NT2/D1 (cell line): ENCODE measurements at regions not wholly inside any gene's neighbourhood (a gene's known extent, or its start where the extent isn't known, plus 50 kb on each side); places are given as distances from the start of the nearest gene placed in this dataset.

Experiments used
- DNase-seq: peaks from one replicate; pipeline ENCODE4 v3.0.0-alpha.2; 2011; ENCODE audit warnings: low read depth, low spot score
- H3K27me3 ChIP-seq: 2 replicates; pipeline ENCODE4 v1.6.0; 2011; ENCODE audit warnings: mild to moderate bottlenecking; ENCODE audit not compliant: insufficient read length, insufficient read depth
- H3K36me3 ChIP-seq: 2 replicates; pipeline ENCODE4 v1.6.1; 2011; ENCODE audit warnings: mild to moderate bottlenecking, low read length, mixed read lengths; ENCODE audit not compliant: insufficient read depth, insufficient read length
- H3K4me1 ChIP-seq: 2 replicates; pipeline ENCODE4 v1.5.1; 2011; ENCODE audit not compliant: insufficient read depth, insufficient read length
- H3K4me3 ChIP-seq: 2 replicates; pipeline ENCODE4 v1.5.1; 2011; ENCODE audit warnings: low read depth; ENCODE audit not compliant: insufficient read length
- H3K9ac ChIP-seq: 2 replicates; pipeline ENCODE4 v1.6.0; 2011; ENCODE audit warnings: low read depth; ENCODE audit not compliant: insufficient read length
- H3K9me3 ChIP-seq: 2 replicates; pipeline ENCODE4 v1.5.1; 2011; ENCODE audit warnings: mild to moderate bottlenecking, low read length; ENCODE audit not compliant: insufficient read depth
- SUZ12 ChIP-seq: IDR thresholded peaks from 2 replicates; pipeline ENCODE4 v1.6.1; 2011; ENCODE audit not compliant: insufficient read length, insufficient read depth; ENCODE audit errors: extremely low read depth
- YY1 ChIP-seq: IDR thresholded peaks from 2 replicates; pipeline ENCODE4 v1.6.1; 2011; ENCODE audit not compliant: insufficient read length, insufficient read depth
- ZNF274 ChIP-seq: IDR thresholded peaks from 2 replicates; pipeline ENCODE4 v1.6.1; 2011; ENCODE audit warnings: mild to moderate bottlenecking, low read depth, low read length

DNA sequence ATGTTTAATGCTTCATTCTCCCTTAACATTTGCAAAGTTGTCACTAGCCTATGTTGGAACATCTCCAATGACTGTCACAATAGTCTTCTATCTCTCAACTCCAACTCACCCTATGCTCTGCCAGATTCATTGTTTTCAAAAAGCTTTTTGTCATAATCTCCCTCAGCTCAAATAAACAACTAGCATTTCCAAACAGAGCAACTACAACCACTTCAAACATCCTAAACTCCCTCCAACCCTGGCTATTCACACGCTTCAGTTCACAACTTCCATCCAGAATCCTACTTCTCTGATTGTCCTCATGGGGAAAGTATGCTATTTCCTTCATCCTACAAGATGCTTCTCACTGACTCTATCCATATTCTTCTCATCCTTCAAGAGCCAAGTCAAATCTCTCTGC lies 139.2 kb upstream of the VRK2 start:
- no peak overlapping the region for H3K4me3 ChIP-seq
- DNase-seq = no peak
- H3K36me3 ChIP-seq = no peaks in the 10 kb centered on the region
- no peaks in the 10 kb centered on the region for H3K27me3 ChIP-seq
- no peaks in the 10 kb centered on the region for H3K4me1 ChIP-seq
- TF ChIP-seq YY1 (no peak), ZNF274 (no peak), SUZ12 (no peak)
- no peaks in the 10 kb centered on the region for H3K9me3 ChIP-seq
- no peak overlapping the region for H3K9ac ChIP-seq

DNA sequence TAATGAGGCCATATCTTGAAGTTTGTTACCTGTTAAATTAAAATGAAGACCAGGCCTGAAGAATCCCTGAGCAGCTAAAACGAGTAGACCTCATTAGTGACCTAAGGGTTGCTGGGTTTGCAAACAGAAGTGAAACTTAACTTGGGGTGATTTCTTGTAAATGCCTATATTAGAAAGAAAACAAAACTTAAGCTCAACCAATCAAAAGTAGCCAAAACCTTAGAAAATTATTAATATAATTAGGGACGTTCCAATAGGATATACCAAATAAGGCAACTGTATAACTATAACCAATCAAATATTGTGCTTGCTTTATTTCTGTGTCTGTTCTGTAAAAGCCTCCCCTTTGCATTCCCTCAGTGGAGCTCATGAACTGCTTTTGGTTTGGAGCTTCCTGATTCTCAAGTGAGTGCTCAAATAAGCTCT lies 137.9 kb upstream of the VRK2 start:
- TF ChIP-seq YY1 = no peak
- no peaks in the 10 kb centered on the region for H3K9me3 ChIP-seq
- no peaks in the 10 kb centered on the region for H3K36me3 ChIP-seq
- no peaks in the 10 kb centered on the region for H3K4me1 ChIP-seq
- H3K4me3 ChIP-seq = no peak overlapping the region
- no peak overlapping the region for H3K9ac ChIP-seq
- no peak for DNase-seq
- H3K27me3 ChIP-seq = no peaks in the 10 kb centered on the region

DNA sequence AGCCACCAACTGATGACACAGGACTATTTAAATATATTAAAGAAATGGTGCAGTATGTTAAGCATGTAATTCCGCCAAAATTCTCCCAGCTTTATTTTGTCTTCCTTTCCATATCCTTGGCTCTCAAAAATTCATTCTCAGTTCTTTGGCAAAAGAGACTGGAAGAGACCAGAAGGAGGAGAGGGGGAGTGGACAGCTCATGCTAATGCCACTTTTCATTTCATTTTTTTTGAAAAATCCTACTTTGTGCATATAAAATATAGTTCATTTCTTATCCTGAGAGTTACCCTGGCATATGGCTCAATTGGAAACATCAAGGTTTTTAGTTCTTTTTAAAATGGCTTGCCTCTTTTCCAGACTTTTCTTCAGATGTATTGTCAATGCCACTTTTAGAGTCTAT lies 128.5 kb upstream of the VRK2 start:
- Histone ChIP-seq H3K4me1 (no peaks in the 10 kb centered on the region), H3K4me3 (no peak overlapping the region), H3K36me3 (no peaks in the 10 kb centered on the region), H3K9me3 (no peaks in the 10 kb centered on the region), H3K27me3 (no peaks in the 10 kb centered on the region), H3K9ac (no peak overlapping the region)
- no peak for TF ChIP-seq YY1
- TF ChIP-seq SUZ12 = no peak
- TF ChIP-seq ZNF274 = no peak
- DNase-seq = no peak

DNA sequence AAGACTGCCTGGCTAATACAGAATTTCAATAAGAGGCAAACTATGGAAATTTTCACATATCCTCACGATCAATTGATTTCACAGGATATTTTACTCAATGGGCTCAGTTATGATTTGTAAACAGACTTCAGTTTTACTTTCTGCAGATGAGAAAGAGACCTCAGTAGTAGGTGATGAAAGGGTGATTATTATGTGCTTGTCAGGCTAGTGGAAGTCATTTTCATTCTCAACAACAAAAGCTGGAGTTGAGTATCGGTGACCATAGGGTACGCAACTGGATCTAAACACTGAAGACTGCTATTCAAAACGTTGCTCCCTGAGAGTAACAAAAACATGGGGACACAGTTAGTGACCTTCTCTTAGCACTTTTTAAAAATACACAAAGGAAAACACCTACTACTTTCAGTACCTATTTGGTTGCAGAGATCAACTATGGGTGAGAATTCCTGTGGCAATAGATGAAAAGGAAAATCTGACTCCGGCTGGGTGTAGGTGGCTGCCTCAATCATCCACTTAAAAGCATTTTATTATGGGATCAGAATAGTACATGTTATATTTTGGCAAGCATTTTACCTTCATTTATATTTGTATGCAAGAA lies 126.2 kb upstream of the VRK2 start:
- no peak overlapping the region for H3K9ac ChIP-seq
- no peaks in the 10 kb centered on the region for H3K4me1 ChIP-seq
- TF ChIP-seq ZNF274 = no peak
- no peaks in the 10 kb centered on the region for H3K27me3 ChIP-seq
- no peaks in the 10 kb centered on the region for H3K36me3 ChIP-seq
- no peak for DNase-seq
- no peak overlapping the region for H3K4me3 ChIP-seq
- no peaks in the 10 kb centered on the region for H3K9me3 ChIP-seq

DNA sequence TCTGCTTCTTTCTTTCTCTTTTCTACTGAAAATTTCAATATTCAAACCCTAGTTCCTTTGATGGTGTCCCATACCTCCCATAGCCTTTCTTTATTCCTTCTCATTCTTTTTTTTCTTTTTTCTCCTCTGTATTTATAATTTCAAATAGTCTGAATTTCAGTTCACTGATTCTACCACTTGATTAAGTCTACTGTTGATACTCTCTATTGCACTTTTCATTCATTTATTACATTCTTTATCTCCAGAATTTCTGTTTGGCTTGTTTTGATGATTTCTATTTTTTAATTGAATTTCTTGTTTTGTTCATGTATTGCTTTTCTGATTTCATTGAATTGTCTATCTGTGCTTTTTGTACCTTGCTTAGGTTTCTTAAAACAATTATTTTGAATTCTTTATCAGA lies 111.9 kb upstream of the VRK2 start:
- Histone ChIP-seq H3K4me3 (no peak overlapping the region), H3K36me3 (no peaks in the 10 kb centered on the region), H3K4me1 (no peaks in the 10 kb centered on the region), H3K9ac (no peak overlapping the region), H3K27me3 (no peaks in the 10 kb centered on the region), H3K9me3 (no peaks in the 10 kb centered on the region)
- no peak for DNase-seq
- no peak for TF ChIP-seq SUZ12
- TF ChIP-seq YY1 = no peak
- no peak for TF ChIP-seq ZNF274

DNA sequence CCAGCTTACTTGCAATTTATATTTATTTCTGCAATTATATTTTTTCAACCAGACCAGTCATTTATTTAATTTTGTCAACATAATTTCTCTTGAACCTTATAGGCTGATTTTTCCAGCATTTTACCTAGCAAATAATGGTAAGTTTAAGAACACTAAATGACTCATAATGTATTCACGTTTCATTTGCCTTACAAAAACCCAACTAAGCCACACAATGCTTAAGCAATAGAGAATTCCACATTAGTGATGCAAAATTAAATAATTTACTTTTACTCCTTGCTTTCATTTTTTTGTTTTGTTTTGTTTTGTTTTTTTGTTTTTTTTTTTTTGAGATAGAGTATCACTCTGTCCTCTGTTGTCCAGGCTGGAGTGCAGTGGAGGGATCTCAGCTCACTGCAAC lies 110.4 kb upstream of the VRK2 start:
- Histone ChIP-seq H3K27me3 (no peaks in the 10 kb centered on the region), H3K9ac (no peak overlapping the region), H3K9me3 (no peaks in the 10 kb centered on the region), H3K4me3 (no peak overlapping the region), H3K4me1 (no peaks in the 10 kb centered on the region), H3K36me3 (no peaks in the 10 kb centered on the region)
- no peak for DNase-seq
- TF ChIP-seq SUZ12 = no peak

DNA sequence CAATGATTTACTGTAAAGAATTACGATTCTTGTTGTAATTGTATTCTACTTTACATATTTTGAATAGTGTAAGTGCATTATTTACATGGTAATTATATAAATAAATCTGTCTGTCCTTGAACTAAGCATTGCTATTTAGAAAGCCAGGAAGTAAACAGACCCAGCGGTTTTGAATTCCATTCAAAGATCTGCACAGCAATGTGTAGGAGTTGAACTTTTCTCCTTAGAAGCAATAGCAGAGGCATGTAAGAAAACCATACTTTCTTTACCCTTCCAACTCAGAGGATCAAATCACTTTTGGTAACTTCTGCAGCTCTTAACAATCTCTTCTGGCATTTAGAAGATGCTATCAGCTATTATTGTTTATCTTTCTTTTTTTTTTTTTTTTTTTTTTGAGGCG lies 109.2 kb upstream of the VRK2 start:
- Histone ChIP-seq H3K27me3 (no peaks in the 10 kb centered on the region), H3K36me3 (no peaks in the 10 kb centered on the region), H3K4me3 (no peak overlapping the region), H3K9ac (no peak overlapping the region), H3K4me1 (no peaks in the 10 kb centered on the region), H3K9me3 (no peaks in the 10 kb centered on the region)
- no peak for TF ChIP-seq YY1
- TF ChIP-seq ZNF274 = no peak
- no peak for TF ChIP-seq SUZ12
- no peak for DNase-seq

DNA sequence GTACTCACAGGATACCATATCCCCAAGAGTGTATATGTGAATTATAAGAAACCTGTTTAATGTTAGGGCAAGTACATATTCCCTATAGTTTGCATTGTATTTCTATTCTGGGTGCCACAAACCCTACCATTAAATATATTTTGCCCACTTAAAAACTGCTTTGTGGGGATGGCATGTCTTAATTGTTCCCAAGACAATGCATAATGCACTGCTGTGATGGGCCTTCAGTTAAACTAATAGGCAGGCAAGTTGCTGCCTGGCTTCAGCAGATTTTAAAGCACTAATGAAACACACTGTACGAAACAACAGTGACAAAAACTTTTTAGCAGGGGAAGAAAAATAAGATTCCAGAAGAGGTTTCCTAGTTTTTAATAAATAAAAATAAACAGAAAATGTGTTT lies 104.8 kb upstream of the VRK2 start:
- H3K9ac ChIP-seq = no peak overlapping the region
- DNase-seq = no peak
- H3K36me3 ChIP-seq = no peaks in the 10 kb centered on the region
- H3K4me3 ChIP-seq = no peak overlapping the region
- TF ChIP-seq YY1 (no peak), ZNF274 (no peak), SUZ12 (no peak)
- H3K9me3 ChIP-seq = no peaks in the 10 kb centered on the region
- no peaks in the 10 kb centered on the region for H3K4me1 ChIP-seq
- no peaks in the 10 kb centered on the region for H3K27me3 ChIP-seq
